ENCODE measurements at regions not wholly inside any gene's neighbourhood (a gene's known extent, or its start where the extent isn't known, plus 50 kb on each side); places are given as distances from the start of the nearest gene placed in this dataset.

DNA sequence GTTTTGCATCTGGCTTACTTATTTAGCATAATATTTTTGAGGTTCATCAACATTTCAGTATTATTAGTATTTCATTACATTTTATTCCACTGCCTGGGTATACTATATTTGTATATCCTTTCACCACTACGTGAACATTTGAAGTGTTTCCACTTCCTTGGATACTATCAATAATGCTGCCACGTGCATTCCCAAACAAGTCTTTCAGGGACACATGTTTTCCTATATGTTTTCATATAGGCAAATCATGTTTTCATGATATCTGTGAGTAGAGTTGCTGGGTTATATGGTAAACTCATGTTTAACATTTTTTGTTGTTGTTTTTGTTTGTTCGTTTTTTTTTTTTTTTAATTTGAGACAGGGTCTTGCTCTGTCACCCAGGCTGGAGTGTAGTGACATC is 380.1 kb downstream of the OMA1 start:
- no peak overlapping the region for H3K27ac ChIP-seq
- no peak overlapping the region for H3K4me3 ChIP-seq
- H3K9me3 ChIP-seq, result no peaks in the 10 kb centered on the region
- no peak for DNase-seq (ENCODE audit: low spot score)
- H3K36me3 ChIP-seq, result no peaks in the 10 kb centered on the region
- no peaks in the 10 kb centered on the region for H3K27me3 ChIP-seq
- TF ChIP-seq, protein P1, sequence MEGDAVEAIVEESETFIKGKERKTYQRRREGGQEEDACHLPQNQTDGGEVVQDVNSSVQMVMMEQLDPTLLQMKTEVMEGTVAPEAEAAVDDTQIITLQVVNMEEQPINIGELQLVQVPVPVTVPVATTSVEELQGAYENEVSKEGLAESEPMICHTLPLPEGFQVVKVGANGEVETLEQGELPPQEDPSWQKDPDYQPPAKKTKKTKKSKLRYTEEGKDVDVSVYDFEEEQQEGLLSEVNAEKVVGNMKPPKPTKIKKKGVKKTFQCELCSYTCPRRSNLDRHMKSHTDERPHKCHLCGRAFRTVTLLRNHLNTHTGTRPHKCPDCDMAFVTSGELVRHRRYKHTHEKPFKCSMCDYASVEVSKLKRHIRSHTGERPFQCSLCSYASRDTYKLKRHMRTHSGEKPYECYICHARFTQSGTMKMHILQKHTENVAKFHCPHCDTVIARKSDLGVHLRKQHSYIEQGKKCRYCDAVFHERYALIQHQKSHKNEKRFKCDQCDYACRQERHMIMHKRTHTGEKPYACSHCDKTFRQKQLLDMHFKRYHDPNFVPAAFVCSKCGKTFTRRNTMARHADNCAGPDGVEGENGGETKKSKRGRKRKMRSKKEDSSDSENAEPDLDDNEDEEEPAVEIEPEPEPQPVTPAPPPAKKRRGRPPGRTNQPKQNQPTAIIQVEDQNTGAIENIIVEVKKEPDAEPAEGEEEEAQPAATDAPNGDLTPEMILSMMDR (IDR thresholded peaks at IDR 0.05), result no peak
- H3K4me1 ChIP-seq, result peaks cover 0 to 6% of the 10 kb centered on the region in 2 donors

DNA sequence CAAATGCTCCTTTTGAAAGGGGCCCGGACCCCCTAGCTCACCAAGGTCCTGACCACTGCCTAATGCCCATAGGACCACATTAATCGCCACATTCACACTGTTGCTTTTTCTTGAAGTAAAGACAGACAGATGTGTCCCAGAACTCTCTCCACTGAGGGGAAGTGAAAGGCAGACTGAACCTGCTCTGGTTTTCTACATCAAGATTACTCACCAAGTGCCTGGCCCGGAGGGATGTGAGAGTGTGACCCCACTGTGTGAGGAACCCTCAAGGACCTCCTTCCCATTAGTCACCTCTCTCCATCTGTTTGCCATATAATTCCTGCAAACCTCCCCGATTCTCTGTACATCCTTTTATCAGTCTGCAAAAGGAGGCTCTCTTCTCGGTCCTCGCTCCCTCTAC is 381.5 kb downstream of the OMA1 start:
- Histone ChIP-seq H3K36me3 (no peaks in the 10 kb centered on the region), H3K4me3 (no peak overlapping the region), H3K27me3 (no peaks in the 10 kb centered on the region), H3K9me3 (no peaks in the 10 kb centered on the region), H3K27ac (no peak overlapping the region), H3K4me1 (peaks cover 0 to 6% of the 10 kb centered on the region in 2 donors)
- no peak for DNase-seq (ENCODE audit: low spot score)
- TF ChIP-seq, protein P1 (IDR thresholded peaks at IDR 0.05), result no peak

DNA sequence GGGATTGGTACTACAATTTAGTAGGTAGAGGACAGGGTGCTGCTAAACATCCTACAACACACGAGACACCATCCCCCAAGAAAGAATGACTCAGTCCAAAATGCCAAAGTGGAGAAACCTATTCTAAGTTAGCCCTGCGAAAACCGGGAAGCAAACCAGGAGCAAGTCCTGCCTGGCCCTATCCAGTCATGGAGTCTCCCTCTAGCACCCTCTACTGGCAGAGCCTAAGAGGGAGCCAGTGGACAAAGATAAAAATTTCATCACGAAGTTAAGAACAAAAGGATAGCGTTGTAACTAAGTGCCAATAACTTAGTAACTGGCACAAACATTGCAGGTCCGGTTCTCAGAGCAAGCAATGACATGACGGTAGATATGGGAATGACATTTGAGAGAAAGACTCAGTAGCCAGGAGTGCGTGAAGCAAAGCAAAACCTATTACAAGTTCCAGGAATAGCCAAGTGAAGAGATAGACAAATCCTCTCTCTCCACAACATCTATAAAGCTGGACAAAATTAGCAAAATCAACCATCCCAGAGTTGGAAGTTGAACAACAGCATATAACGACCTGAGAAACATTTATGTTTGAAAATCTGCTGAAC is 383.5 kb downstream of the OMA1 start:
- no peak overlapping the region for H3K27ac ChIP-seq
- H3K27me3 ChIP-seq, result no peaks in the 10 kb centered on the region
- H3K4me3 ChIP-seq, result no peak overlapping the region
- peaks cover 0 to 6% of the 10 kb centered on the region in 2 donors for H3K4me1 ChIP-seq
- TF ChIP-seq, protein P1 (IDR thresholded peaks at IDR 0.05), result peak; percentile 82 to 90
- H3K9me3 ChIP-seq, result no peaks in the 10 kb centered on the region
- DNase-seq (ENCODE audit: low spot score), result peak; percentile 61
- H3K36me3 ChIP-seq, result no peaks in the 10 kb centered on the region

DNA sequence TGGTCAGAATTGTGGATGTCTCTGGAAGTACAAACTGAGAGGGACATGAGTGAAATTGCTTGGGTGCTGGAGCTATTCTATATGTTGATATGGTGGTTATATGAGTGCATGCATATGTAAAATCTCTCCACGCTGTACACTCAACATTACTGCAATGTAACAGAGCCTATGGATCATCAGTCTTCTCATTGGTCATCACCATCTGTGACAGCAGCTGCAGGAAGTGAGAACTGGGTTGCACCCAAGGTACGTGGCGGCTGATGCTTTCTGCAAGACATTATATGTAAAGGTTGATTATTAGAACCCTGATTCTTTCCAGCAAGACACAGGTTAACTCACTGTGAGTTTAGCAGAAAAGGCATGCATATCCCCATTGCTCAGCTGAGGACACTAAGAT is 387.1 kb downstream of the OMA1 start:
- H3K9me3 ChIP-seq, result no peaks in the 10 kb centered on the region
- H3K4me1 ChIP-seq, result peaks cover 0 to 6% of the 10 kb centered on the region in 2 donors
- H3K36me3 ChIP-seq, result no peaks in the 10 kb centered on the region
- TF ChIP-seq, protein P1 (IDR thresholded peaks at IDR 0.05), result no peak
- no peaks in the 10 kb centered on the region for H3K27me3 ChIP-seq
- H3K27ac ChIP-seq, result no peak overlapping the region
- DNase-seq (ENCODE audit: low spot score), result no peak
- H3K4me3 ChIP-seq, result no peak overlapping the region

DNA sequence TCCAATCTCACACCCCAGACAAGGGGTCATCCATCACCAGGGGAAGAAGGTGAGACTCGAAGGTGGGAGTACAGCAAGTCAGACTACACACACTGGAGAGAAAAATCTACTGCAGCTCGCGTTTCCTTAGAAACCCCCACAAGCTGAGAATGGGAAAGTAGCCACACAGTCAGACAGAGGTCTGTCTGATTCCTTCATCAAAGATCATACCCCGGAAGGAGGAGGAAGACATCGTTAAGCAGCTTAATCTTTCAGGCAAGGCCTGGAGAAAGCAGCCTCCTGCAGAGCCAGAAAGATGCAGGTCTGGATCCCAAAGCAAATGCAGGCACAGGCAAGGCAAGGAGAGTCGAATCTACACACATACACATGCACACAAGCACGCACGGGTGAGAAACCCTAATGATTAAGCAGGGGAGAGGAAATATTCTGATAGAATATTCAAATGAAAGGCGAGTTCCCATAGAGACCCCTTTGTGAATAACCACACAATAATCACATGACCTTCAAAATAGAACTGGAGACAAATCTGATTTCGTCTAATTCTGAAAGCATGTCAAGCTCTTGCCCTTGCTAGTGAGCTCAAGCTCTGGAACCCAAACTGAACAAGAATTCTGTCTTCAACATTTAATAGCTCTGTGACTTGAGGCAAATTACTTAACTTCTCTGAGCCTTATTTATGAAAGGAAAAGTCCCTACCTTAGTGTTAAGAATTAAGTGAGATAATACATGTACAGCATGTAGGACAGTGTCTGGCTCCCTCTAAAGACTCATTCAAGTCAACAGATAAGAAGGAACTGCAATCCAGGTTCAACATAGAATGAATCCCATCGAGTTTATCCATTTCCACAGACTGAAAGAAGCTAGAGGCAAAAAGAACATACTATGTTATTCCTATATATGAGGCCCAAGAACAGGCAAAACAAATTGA is 387.8 kb downstream of the OMA1 start:
- Histone ChIP-seq H3K36me3 (no peaks in the 10 kb centered on the region), H3K4me1 (peaks cover 0 to 6% of the 10 kb centered on the region in 2 donors)

More for the DNA sequence above, 387.8 kb downstream of the OMA1 start:
- H3K4me3 ChIP-seq, result no peak overlapping the region
- no peaks in the 10 kb centered on the region for H3K9me3 ChIP-seq
- no peaks in the 10 kb centered on the region for H3K27me3 ChIP-seq
- no peak for DNase-seq (ENCODE audit: low spot score)
- H3K27ac ChIP-seq, result no peak overlapping the region
- TF ChIP-seq, protein P1 (IDR thresholded peaks at IDR 0.05), result no peak

Measured in right atrium auricular region (tissue), 2 donors.